ENCODE measurements at regions not wholly inside any gene's neighbourhood (a gene's known extent, or its start where the extent isn't known, plus 50 kb on each side); places are given as distances from the start of the nearest gene placed in this dataset.
A peak's percentile ranks its signal among the peaks of the same experiment; 100 is the strongest.

DNA sequence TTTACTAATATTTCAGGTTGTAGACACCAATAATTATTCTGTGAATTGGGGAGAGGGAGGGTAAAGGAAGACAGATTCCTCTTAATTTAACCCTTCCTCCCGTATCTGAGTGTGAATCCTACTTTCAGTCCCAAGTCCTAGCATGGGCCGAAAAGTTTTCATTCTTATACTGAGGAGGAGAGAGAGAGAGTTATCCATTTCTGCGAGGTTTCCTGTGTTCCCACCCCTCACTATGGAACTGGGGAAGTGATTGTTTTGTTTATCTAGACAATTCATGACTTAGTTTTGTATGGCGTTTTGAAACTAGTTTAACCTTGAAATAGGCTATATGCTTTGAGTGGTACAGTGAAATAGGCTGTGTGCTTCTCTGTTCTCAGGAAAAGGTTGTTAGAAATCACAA lies 134.0 kb upstream of the DPYD start:
- no peak for DNase-seq

DNA sequence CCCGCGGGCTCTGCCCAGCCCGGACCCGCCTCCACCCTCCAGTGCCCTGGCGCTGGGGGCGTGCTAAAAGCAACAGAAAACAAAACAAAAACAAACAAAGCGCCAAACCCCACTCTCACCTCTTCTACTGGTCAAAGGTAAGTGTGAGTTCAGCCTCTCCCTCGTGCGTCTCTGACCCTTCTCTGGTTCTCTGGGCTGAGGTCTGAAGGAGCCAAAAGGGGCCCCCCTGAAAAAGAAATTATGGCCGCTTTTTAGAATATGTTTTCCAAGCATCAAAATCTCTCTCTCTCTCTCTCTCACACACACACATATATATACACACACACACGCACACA lies 133.5 kb upstream of the DPYD start:
- DNase-seq, result no peak

DNA sequence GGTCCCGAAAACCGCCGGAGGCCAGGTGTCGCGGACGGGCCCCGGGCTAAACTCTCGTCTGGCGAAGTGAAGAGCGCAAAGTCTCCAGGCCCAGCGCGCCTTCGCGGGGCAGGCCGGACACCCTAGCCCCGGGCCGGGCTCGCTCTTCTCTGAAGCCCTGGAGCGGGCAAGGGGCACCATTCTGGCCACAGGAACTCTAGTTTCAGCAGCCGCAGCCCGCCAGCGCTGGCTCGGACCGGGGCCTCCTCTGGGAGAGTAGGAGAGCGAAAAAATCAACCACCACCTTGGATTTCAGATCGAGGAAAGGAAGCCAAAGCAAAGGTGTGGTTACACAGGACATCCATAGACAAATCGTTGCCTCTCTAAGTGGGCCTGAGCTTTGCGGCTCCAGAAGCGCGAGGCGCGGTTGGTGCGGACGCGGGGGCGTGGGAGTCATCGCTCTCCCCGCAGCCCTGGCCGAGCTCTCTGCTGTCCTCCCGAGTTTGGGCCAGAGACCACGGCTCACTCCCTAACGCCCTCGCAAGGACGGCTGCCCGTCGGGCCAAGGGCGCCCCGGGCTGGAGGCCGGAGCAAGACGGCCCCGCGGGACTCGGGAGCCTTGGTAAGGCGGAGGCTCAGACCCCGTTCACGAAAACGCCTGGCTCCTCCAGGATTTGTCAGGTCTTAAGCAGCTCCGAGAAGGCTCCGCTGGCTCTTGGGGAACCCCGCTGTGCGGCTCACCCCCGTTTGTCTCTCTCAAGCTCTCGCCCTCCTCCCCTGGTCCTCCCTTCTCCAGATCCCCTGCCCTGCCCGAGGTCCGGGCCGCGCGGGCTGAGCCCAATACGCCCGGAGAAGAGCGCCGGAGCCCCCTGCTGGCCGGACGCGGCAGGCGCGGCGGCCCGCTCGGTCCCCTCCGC lies 132.9 kb upstream of the DPYD start:
- peak; percentile 45 for DNase-seq

DNA sequence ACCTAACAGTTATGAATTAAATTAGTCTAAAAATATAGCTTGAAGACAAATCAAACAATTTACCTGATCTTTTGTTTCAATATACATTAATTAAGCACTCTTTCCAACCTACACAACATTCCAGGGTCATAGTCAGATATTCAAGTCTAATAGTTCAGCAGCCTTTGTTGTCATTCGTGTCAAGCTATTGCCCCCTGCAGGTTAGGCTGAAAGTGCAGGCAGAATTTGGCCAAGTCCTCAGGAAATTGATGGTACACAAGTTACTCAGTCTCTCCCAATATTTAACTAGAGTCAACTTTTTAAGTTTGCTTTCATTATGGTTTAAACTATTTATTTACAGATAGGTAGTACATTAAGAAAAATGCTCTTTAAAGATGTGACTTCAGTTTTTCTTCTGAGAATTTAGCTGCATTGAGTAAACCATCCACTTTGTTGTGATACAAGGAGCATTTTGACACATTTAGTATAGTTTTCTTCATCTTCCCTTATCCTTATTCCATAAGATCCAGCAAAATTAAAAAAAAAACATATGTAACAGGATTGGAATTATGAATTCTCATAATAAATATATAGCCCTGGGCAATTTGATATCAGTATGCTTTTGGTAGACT lies 130.3 kb upstream of the DPYD start:
- peak; percentile 74 for DNase-seq

DNA sequence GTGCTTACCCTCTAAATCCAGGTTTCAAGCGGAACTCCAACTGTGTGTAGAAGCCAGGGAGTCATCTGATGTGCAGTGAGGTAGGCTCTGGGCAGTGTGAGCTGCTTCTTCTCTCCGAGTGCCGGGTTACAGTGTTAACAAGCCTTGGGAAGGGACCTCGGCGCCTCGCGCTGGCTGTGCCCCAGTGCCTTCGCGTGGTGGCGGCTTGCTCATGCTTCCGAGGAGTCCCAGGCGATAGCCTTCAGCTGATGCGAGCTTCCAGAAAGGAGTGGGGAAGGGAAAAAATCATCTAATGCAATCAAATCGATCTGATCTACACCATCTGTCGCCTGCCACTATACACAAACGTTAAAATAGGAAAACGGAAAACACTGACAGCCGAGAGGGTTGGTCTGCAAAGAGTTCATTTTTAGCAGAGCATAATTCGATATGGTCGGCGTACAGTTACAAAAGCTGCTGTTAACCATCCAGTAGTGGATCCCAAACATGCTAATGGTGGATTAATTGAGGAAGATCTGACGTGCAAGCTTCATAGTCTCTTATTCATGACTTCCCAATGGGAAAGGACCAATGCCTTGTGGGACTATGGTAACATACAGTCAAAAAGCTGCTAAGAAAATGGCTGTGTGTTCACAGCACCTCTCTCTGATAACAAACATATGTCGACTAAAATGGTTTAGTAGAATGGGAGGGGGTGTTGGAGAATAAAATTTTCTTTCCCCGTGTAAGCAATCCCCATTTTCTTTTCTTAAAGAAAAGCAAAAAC lies 128.7 kb upstream of the DPYD start:
- DNase-seq, result no peak

DNA sequence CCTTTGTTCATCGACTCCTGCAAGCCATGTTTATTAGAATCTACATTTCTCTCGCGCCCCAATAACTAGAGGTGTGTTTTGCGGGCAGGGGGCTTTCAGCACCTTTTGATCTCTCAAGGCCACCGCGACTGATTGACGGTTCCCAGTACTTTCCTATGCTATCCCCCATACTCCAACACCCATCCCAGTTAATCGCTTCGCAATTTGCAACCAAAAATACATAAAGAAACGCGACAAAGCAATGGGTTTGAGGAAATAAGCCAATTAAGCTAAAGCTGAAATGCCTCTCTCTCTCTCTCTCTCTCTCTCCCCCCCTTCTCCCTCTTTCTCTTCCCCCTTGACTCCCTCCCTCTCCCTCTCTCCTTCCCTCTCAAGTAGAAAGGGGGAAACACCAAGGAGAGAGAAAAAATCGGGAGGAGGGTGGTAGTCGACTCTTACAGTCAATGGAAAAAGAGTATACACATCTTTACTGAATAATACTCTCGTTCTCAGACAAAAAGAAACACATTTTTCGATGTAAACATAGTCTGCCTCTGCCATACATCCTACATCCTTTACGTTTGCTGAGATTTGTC lies 128.0 kb upstream of the DPYD start:
- DNase-seq, result no peak

DNA sequence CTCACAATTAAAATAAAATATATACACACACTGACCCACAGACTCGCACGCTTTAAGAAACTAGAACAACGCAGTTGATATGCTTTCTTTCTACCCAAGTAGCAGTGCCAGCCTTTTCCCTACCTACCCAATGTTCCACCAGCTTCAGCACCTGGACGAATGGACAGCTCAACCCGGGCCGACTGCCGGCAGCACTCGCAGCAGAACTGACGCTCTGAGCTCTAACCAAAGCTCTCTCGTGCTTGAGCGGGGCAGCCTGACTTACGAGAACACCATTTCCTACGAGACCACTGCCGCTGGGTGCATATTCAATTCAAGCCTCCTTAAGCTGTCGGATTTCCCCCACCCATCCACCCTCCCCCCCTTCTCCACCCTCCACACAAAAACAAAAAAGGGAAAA lies 127.4 kb upstream of the DPYD start:
- peak; percentile 52 for DNase-seq

DNA sequence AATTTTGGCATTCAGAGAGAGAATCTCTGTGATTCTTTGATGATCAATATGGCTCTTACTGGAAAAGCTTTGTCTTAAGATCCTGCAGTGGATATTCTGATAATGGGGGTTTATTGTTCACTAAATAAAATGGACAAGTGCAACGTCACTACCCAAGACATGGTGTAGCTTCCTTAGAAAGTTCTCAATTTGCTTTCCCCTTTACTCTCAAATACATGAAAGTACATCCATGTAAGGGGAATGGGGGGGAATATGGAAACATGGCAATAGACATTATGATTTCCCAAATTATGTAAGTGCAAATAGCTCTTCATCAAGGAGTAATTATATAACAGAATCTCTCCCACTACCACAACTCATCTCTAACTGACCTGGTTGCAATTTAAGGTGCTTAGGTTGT lies 126.3 kb upstream of the DPYD start:
- DNase-seq, result no peak

DNA sequence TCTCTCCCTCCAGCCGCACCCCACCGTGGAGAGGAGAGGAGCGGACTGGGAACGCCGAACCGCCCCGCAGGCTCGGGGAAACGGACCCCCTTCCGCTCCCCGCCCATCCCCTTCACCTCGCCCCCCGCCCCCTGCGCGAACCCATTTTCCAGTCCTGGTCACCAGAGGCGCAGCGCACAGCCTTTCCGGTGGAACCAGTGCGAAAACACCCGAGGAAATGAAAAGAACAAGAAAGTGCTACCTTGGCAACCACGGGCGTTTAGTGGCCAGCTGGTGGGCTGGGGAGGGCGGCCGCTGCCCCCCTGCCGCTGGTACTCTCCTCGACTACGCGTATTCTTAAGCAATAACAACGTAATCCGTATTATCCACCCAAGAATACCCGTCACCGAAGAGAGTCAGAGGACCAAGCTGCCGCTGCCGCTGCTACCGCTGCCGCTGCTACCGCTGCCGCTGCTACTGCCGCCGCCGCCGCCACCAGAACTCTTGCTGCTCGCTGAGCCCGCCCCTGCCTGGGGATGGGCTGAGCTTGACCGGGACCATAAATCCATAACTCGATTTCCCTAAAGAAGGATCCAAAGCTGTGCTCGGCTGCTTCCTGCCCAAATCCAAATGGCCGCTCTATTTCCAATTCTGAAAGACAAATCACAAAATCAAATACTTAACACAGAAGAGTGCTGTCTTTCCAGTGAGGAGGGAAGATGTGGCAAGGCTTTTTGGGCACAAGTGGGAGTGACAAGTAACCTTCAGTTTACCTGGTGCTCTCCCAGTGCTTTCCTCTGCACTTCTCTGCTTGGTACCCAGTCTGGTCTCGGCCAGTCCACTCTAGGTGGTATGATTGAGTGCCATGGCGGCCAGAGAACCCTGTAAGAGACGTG lies 125.2 kb upstream of the DPYD start:
- DNase-seq, result no peak

DNA sequence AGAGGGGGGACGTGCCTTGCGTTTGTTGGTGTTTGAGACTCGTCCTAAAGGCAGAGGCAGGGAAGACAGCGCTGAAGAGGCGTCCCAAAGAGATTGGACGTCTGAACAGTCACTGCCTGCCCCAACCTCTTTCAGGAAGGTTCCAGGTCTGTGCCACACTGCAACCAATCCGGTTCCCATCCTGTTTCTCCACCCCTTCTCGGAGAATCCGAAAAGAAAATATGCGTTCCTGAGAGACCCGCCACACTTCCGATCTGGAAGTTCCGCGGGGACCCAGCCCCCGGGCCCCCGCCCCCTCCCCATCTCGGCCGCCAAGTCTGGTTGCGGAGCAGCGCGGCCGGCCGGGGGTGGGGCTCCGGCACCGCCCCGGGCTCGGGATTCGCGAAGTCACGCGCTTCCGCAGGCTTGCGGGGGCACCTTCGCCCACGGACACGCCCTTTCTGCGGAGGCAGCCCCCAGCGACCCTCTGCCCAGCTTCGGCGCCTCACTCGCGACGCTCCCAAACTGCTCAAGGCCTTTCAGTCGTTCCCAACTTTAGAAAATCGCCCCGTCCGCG lies 124.5 kb upstream of the DPYD start:
- no peak for DNase-seq

DNA sequence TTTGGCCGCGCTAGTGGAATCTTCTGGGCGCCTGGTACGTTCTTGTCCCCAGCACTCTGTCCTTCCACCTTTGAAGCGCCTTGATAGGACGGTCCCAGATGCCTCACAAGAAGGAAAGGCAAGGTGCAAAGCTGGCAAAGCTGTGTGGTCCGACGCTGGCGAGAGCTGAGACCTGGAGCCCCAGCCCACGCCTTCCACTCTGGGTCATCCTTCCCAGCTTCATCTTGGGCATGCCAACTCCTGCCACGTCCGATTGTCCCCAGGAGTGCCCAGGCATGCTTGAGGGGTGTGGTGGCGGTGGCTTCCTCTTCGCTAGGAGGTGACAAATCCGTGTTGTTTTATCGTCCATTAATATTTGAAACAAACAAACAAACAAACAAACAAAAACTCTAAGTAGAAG lies 123.9 kb upstream of the DPYD start:
- DNase-seq, result no peak

DNA sequence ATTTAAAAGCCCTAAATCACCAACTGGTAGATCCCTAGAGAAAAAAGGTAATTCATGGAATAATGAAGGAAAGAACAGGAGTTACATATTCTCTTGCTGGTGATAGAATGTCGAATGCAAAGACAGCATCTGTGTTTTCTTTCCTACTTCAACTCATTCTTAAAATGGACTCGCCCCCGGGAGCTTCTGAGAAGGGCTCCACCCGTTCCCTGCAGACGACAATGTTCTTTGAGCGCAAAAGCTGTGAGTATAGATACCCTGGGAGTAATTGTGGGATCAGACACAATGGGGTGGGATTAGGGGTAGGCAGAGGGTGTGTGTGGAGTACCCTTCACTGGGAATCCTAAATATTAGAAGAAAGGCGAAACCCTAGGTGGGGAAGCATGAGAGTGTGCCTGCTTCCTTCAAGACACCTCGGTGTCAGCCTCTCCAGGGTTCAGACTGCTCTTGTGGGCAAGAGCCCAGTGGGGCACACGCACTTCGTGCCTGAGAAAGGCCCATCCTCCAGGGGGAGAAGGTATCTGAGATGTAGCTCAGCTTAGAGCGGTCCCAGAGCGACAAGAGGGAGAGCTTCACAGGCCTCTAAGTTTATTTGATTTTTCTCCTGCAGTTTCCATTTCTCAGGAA lies 123.3 kb upstream of the DPYD start:
- DNase-seq, result no peak

DNA sequence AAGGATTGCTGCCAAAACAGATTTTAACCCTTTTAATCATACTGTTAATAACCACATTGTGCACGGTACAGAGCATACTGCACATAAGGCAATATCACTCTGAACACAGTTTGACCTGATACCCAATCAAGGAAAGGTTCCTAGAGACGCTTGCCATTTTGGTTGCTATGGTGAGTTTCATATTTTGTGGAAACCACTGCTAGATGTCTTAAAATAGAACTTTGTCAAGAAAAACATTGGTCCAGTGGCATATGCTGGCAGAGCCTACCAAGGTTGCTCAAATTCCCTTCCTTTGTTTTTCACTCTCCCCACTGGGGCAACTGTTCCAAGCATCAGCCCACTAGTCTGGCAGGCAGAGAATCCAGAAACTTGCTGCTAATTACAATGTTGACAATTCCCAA lies 114.8 kb upstream of the DPYD start:
- DNase-seq, result no peak

DNA sequence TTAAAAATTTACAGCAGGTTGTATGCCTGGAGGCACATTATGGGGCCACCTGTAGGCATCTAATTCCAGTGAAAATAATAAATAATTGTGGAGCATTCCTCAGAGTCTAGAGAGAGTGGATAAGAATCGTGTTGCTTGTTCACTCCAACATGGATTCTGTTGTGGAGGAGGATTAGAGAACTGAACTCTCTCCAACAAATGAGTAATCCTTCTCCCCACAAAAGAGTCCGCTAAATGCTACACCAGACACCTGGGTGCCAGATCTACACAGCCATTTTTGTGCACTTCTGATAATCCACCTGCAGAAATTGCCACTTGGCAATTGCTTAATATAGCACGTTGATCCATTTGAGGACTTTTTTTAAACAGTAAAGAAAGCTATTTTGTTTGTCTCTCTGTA lies 113.7 kb upstream of the DPYD start:
- DNase-seq, result no peak

DNA sequence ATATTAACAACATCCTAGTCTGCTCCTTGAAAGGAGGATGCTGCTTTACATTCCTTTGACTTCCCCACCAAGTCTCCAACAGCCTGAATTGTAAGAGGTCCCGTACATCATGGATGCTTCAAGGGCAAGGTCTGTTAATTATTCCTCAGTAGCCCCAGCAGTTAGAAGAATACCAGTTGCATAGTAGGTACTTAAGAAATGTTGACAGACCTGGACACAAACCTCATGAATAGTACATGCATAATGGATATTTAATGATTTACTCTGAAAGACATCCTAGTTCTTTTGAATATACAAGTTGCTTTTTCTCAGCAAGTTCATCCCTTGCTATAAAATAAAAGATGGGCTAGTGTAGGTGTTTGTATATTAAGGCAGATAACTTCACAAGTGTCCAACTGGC lies 112.1 kb upstream of the DPYD start:
- no peak for DNase-seq

DNA sequence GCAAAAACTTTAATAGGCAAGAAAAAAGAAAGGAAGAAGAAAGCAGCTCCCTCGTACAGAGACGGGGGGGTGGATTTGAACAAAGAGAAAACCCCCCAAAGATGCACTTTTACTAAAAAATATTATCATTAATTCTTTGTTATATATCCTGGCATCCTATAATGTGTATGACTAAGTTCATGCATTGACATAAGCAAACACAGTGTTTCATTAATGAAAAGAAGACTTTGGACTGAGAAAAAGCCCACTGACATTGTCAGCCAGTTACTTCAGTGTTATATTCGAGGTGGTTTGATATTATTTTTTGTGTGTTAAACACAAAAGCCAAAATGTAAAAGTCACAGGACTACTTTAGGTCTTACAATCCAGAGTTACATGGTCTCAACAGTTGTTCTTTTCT lies 110.1 kb upstream of the DPYD start:
- DNase-seq, result no peak

DNA sequence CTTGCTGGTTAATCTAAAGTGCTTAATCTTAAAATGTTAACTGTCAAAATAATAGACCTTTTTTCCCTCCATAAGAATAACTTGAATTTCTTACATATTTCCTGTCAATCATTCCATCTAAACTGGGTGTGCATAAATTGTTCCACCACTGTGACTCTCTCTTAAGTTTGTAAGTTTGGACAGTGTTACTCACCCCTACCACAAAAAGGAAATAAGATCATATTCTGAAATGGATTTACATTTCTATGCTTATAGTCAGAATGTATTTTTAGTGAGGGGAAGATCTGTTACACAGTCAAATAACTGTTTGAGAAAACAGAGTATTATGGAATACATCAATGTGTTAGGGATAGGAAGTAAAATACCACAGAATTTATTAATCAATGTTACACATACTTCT lies 109.6 kb upstream of the DPYD start:
- DNase-seq, result no peak

DNA sequence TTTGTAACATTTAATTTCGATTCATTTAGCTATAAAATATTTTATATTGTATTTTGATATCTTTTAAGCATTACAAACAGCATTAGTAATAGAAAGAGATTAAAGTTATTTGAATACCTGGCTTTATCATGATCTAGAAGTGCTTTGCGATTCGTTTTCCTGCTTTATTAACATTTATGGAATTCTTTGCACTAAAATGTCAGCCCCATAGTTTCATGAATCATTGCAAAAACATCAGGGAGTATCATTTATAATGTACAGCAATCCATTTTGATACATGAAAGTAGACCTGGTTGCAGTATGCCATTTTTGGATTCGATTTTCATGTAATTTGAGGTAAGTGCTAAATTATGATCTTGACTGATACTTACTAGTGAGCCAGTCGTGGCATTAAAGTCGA lies 108.0 kb upstream of the DPYD start:
- no peak for DNase-seq

DNA sequence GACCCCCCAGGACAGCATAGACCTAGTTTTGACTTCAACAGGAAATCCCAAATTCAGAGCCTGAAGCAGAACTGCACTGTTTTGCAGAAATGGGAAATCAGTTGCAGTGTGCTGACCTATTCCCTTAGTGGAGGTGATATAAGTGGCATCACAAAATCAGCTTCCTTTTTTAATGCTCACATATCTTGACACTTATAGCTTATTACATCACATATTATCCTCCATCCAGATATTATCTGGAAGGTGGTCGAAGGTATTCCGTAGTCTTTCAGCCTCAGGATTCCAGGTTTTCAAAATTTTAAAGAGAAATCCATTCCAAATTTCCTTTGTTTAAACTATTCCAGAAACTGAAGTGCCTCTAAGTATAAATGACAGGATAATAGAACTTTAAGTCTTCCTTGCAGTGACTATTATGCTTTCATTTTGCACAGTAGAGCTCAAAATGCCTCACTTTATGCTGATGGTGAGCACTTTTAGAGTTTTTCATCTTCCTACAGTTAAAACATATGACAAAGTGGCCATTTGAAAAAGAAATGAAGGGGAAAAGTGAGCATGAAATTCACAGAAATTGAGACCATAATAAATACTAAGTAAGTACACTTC lies 106.4 kb upstream of the DPYD start:
- no peak for DNase-seq

DNA sequence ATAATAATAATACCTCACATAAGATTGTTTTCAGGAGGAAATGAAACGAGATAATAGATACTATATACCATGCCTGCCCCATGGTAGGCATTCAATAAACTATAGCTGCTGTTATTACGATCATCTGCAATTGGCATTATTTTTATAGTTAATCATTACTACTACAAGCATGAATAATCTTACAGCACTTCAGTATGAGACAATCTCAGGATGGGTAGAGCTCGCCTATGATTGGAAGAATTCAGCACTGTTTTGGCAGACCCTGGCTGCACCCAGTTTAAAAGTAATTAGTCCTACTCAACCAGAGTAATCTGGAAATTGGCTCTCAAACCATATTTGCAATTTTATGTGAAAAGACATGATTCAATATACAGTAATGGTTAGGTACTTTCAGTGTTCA lies 105.0 kb upstream of the DPYD start:
- no peak for DNase-seq

DNA sequence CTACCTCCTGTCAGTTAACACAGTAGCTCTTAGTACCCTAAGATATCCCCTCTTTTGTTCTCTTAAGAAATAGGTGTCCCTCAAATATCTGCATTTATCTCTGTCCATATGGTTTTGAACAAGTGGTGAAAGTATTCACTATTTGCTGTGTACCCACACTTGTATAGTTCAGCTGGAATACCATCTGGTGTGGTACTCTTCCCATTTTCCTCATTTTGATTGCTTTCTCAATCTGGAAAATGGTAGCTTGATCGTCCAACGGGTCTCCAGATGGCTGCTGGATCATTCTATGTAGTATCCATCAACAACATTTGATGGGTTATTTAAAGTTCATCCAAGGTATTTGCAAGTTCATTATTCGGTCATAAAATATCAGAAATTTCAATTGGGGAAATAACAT lies 100.3 kb upstream of the DPYD start:
- no peak for DNase-seq

DNA sequence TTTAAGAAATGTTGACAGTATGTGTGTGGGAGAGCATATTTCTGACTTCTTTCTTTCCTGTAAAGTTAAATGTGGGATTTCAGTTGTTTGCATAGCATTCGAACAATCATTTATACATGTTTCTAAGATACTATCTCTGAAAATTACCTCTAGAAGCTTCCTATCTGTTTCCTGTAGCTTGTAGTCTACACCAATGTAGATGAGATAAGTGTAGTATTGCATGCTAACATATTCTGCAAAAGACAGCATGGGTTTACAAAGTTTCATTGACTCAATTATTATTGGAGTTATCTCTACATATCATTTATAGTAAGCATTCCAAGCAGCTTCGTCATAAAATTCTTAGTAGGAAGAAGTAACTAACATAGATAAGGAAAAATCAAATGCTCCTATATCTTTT lies 98.9 kb upstream of the DPYD start:
- DNase-seq, result no peak

Data from hematopoietic multipotent progenitor cell treated with erythropoietin and hydrocortisone succinate and interleukin-3 and kit ligand, for 8 days (in vitro differentiated cells).